Mammary epithelial cell (primary cell): ENCODE measurements at regions not wholly inside any gene's neighbourhood (a gene's known extent, or its start where the extent isn't known, plus 50 kb on each side); places are given as distances from the start of the nearest gene placed in this dataset.

Experiments
- EZH2 ChIP-seq: IDR thresholded peaks from 2 replicates; pipeline ENCODE4 v1.6.1; 2012; ENCODE audit warnings: low read length, inconsistent platforms, borderline replicate concordance
- TF ChIP-seq, protein P1 (sequence below), 2 donors: IDR thresholded peaks in 1 of 2; conservative IDR thresholded peaks in 1 of 2; 2 replicates each; pipeline ENCODE4 v1.5.1; 2011 to 2012; ENCODE audit warnings: inconsistent platforms in 2 of 2, low read length in 2 of 2, mild to moderate bottlenecking in 2 of 2, control low read depth in 1 of 2, low read depth in 1 of 2; ENCODE audit not compliant: insufficient read depth in 1 of 2; ENCODE audit errors: extremely low read depth in 1 of 2

DNA sequence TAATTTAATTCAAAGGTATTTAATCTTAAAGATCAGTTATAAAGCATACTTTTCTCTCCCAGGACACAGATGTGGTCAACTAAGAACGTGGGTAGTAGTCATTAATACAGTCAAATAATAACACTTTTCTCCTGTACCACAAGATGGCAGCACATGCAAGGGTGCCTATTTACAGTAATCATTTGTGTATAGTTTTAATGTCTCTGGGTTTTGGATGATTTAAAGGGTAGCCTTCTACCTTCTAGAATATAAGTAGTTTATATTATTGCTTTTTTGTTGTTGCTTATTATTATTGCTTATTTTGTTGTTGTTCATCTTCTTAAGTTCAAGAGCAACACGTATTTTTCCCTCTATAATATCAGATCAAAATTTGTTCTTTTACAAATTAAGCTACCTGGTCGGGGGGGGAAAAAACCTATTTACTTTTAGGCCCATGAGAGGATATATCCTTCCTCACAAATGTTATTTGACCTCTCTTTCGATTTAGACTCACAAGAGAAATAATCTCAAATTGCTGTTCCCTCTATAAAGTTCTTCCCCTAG is 59.6 kb upstream of the SLC27A6 start:
- no peak for TF ChIP-seq EZH2
- TF ChIP-seq, protein P1, sequence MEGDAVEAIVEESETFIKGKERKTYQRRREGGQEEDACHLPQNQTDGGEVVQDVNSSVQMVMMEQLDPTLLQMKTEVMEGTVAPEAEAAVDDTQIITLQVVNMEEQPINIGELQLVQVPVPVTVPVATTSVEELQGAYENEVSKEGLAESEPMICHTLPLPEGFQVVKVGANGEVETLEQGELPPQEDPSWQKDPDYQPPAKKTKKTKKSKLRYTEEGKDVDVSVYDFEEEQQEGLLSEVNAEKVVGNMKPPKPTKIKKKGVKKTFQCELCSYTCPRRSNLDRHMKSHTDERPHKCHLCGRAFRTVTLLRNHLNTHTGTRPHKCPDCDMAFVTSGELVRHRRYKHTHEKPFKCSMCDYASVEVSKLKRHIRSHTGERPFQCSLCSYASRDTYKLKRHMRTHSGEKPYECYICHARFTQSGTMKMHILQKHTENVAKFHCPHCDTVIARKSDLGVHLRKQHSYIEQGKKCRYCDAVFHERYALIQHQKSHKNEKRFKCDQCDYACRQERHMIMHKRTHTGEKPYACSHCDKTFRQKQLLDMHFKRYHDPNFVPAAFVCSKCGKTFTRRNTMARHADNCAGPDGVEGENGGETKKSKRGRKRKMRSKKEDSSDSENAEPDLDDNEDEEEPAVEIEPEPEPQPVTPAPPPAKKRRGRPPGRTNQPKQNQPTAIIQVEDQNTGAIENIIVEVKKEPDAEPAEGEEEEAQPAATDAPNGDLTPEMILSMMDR (conservative IDR thresholded peaks at IDR 0.05 in 1 of 2, IDR thresholded peaks at IDR 0.05 in 1 of 2; ENCODE audit: extremely low read depth in 1 of 2, insufficient read depth in 1 of 2, low read depth in 1 of 2, low read length in 2 of 2) = peak; percentile 78 to 88
